Prostate gland (tissue), 2 donors: ENCODE measurements at regions not wholly inside any gene's neighbourhood (a gene's known extent, or its start where the extent isn't known, plus 50 kb on each side); places are given as distances from the start of the nearest gene placed in this dataset.

Source experiments
- DNase-seq: peaks from one replicate; pipeline ENCODE4 v3.0.0-alpha.2; 2019; ENCODE audit warnings: low spot score
- H3K27ac ChIP-seq, 2 donors: fragments of 200-600 bp; sonication (generic); 2 replicates each; pipeline ENCODE4 v1.5.1; 2017 to 2019
- H3K27me3 ChIP-seq: fragments of 200-600 bp; sonication (generic); replicated peaks from 2 replicates; pipeline ENCODE4 v1.5.1; 2019; ENCODE audit not compliant: insufficient read depth
- H3K36me3 ChIP-seq, 2 donors: fragments of 200-600 bp; sonication (generic); 1 replicate in 1 of 2; 2 replicates in 1 of 2; pipeline versions ENCODE4 v1.5.1 to v1.8.1; 2017 to 2019
- H3K4me1 ChIP-seq: fragments of 200-600 bp; sonication (generic); replicated peaks from 2 replicates; pipeline ENCODE4 v1.5.1; 2019
- H3K4me3 ChIP-seq, 2 donors: fragments of 200-600 bp; sonication (generic); 2 replicates each; pipeline ENCODE4 v1.5.1; 2017 to 2019
- H3K9me3 ChIP-seq: fragments of 200-600 bp; sonication (generic); 2 replicates; pipeline ENCODE4 v1.5.1; 2017
- CTCF ChIP-seq, 4 experiments: fragments of 200-600 bp in 2 of 4; fragments of 450-650 bp in 2 of 4; sonication (generic) in 2 of 4; IDR thresholded peaks; 1 replicate in 3 of 4; 2 replicates in 1 of 4; pipeline ENCODE4 v1.5.1; 2016 to 2019; ENCODE audit warnings: antibody characterized with exemption in 4 of 4, mild to moderate bottlenecking in 2 of 4, moderate library complexity in 2 of 4
- POLR2A ChIP-seq: fragments of 450-650 bp; IDR thresholded peaks from one replicate; pipeline ENCODE4 v1.6.1; 2016; ENCODE audit warnings: antibody characterized with exemption, mild to moderate bottlenecking
- POLR2AphosphoS5 ChIP-seq: sonication (generic); formaldehyde crosslinking; IDR thresholded peaks from one replicate; pipeline ENCODE4 v1.6.1; 2017; ENCODE audit warnings: antibody characterized with exemption
- WGBS: methylation state at CpG from one replicate; pipeline ENCODE4 v1.1.5; 2018; 5-methylcytosine and 5-hydroxymethylcytosine counted together
- intact Hi-C: fragments of 100-400 bp; cut with DNase I; formaldehyde crosslinking; loops from one replicate; pipeline ENCODE4 v1.14.2; 2022

- DNase-seq: peak; percentile 68
- no peak overlapping the region for H3K27ac ChIP-seq
- H3K27me3 ChIP-seq: no peaks in the 10 kb centered on the region
- H3K4me1 ChIP-seq: no peaks in the 10 kb centered on the region
- no peaks in the 10 kb centered on the region for H3K9me3 ChIP-seq
- H3K4me3 ChIP-seq: no peak overlapping the region
- intact Hi-C loops: loop anchor here (2.0 kb wide), 1 partner anchor 187 kb away; no protein-coding TSS in a partner anchor
- no peaks in the 10 kb centered on the region for H3K36me3 ChIP-seq
- 9% methylated on average over 6 of the region's 6 CpGs for WGBS
- TF ChIP-seq POLR2AphosphoS5 (no peak), CTCF (IDR thresholded peaks at IDR 0.05) (peak; percentile 61 to 83 (median 75)), POLR2A (no peak)
Observed at GRCh38 chr13:31424130-31424729, 224.5 kb downstream of the B3GLCT start.

- no peak for DNase-seq
- intact Hi-C loops: no loop called here
- no peaks in the 10 kb centered on the region for H3K4me1 ChIP-seq
- no peak overlapping the region for H3K4me3 ChIP-seq
- no peak overlapping the region for H3K27ac ChIP-seq
- H3K27me3 ChIP-seq: no peaks in the 10 kb centered on the region
- no peaks in the 10 kb centered on the region for H3K36me3 ChIP-seq
- no peak for TF ChIP-seq CTCF (IDR thresholded peaks at IDR 0.05)
- no peak for TF ChIP-seq POLR2AphosphoS5
- no peak for TF ChIP-seq POLR2A
- no peaks in the 10 kb centered on the region for H3K9me3 ChIP-seq
Observed at GRCh38 chr13:31426395-31426794, 226.6 kb downstream of the B3GLCT start.

- H3K9me3 ChIP-seq: no peaks in the 10 kb centered on the region
- no peak for DNase-seq
- H3K4me1 ChIP-seq: no peaks in the 10 kb centered on the region
- H3K4me3 ChIP-seq: no peak overlapping the region
- WGBS: 39% methylated on average over 4 of the region's 4 CpGs
- TF ChIP-seq POLR2A: no peak
- TF ChIP-seq POLR2AphosphoS5: no peak
- TF ChIP-seq CTCF (IDR thresholded peaks at IDR 0.05): no peak
- H3K27ac ChIP-seq: no peak overlapping the region
- H3K27me3 ChIP-seq: no peaks in the 10 kb centered on the region
- intact Hi-C loops: no loop called here
- H3K36me3 ChIP-seq: no peaks in the 10 kb centered on the region
Observed at GRCh38 chr13:31427151-31428100, 227.7 kb downstream of the B3GLCT start.

- Histone ChIP-seq H3K36me3 (no peaks in the 10 kb centered on the region), H3K4me1 (no peaks in the 10 kb centered on the region), H3K9me3 (no peaks in the 10 kb centered on the region), H3K27ac (no peak overlapping the region), H3K4me3 (no peak overlapping the region), H3K27me3 (no peaks in the 10 kb centered on the region)
- TF ChIP-seq POLR2AphosphoS5 (no peak), POLR2A (no peak), CTCF (IDR thresholded peaks at IDR 0.05) (peak; percentile 35 to 75 (median 50))
- intact Hi-C loops: loop anchor here (5.0 kb wide), 2 partner anchors 311 to 361 kb away; no protein-coding TSS in a partner anchor
- 33% methylated on average over 4 of the region's 4 CpGs for WGBS
- peak; percentile 9 for DNase-seq
Observed at GRCh38 chr13:31431722-31432137, 232.0 kb downstream of the B3GLCT start.
